ENCODE measurements at regions not wholly inside any gene's neighbourhood (a gene's known extent, or its start where the extent isn't known, plus 50 kb on each side); places are given as distances from the start of the nearest gene placed in this dataset.

DNA sequence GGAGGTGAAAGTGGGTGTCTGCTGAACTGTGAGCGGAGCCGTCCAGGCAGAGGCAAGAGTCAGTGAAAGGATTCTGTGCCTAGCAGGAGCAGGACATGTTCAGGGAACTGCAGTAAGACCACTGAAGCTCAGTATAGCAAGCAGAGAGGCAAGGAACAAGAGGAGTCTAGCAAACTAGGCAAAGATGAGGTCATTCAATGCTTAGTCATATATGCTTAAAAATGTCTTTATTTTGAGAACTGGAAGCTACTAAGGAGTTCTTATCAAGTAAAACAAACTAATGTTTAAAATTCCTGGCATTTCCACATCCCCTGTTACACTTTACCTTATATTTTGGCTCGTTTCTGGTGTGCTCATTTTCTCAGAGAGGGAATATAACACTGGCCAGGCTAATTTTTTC lies 913.4 kb downstream of the CBLN2 start:
- TF ChIP-seq POLR2A (IDR thresholded peaks at IDR 0.05): no peak
- TF ChIP-seq, protein P1, sequence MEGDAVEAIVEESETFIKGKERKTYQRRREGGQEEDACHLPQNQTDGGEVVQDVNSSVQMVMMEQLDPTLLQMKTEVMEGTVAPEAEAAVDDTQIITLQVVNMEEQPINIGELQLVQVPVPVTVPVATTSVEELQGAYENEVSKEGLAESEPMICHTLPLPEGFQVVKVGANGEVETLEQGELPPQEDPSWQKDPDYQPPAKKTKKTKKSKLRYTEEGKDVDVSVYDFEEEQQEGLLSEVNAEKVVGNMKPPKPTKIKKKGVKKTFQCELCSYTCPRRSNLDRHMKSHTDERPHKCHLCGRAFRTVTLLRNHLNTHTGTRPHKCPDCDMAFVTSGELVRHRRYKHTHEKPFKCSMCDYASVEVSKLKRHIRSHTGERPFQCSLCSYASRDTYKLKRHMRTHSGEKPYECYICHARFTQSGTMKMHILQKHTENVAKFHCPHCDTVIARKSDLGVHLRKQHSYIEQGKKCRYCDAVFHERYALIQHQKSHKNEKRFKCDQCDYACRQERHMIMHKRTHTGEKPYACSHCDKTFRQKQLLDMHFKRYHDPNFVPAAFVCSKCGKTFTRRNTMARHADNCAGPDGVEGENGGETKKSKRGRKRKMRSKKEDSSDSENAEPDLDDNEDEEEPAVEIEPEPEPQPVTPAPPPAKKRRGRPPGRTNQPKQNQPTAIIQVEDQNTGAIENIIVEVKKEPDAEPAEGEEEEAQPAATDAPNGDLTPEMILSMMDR (IDR thresholded peaks at IDR 0.05): no peak

All from right lobe of liver (tissue), 4 donors.